Karpas-422 (cell line): ENCODE measurements at regions not wholly inside any gene's neighbourhood (a gene's known extent, or its start where the extent isn't known, plus 50 kb on each side); places are given as distances from the start of the nearest gene placed in this dataset.
A peak's percentile ranks its signal among the peaks of the same experiment; 100 is the strongest.

Source experiments
- DNase-seq: peaks from one replicate; pipeline ENCODE4 v3.0.0-alpha.2; 2015
- H2AFZ ChIP-seq: fragments of 200-600 bp; sonication (generic); 2 replicates; pipeline ENCODE4 v1.6.1; 2014; ENCODE audit warnings: antibody characterized with exemption, low read length, mixed read lengths
- H3K27ac ChIP-seq: fragments of 200-600 bp; sonication (generic); 2 replicates; pipeline ENCODE4 v1.5.1; 2014; ENCODE audit warnings: mild to moderate bottlenecking, low read length, moderate library complexity
- H3K27me3 ChIP-seq: fragments of 200-600 bp; sonication (generic); 2 replicates; pipeline ENCODE4 v1.6.1; 2014; ENCODE audit warnings: low read length, mixed read lengths
- H3K36me3 ChIP-seq: fragments of 200-600 bp; sonication (generic); 2 replicates; pipeline ENCODE4 v1.6.1; 2014; ENCODE audit warnings: low read length, mixed read lengths; ENCODE audit not compliant: insufficient read depth
- H3K4me1 ChIP-seq: fragments of 200-600 bp; sonication (generic); 2 replicates; pipeline ENCODE4 v1.6.1; 2014; ENCODE audit warnings: mild to moderate bottlenecking, low read length, mixed read lengths
- H3K4me2 ChIP-seq: fragments of 200-600 bp; sonication (generic); 2 replicates; pipeline ENCODE4 v1.6.1; 2014; ENCODE audit warnings: low read length, low read depth, mild to moderate bottlenecking; ENCODE audit not compliant: poor library complexity, severe bottlenecking
- H3K4me3 ChIP-seq: fragments of 200-600 bp; sonication (generic); 2 replicates; pipeline ENCODE4 v1.5.1; 2014; ENCODE audit warnings: mild to moderate bottlenecking, antibody characterized with exemption, low read length, mixed read lengths
- H3K79me2 ChIP-seq: fragments of 200-600 bp; sonication (generic); 2 replicates; pipeline ENCODE4 v1.6.1; 2014; ENCODE audit warnings: mild to moderate bottlenecking, low read length, mixed read lengths
- H3K9ac ChIP-seq: fragments of 200-600 bp; sonication (generic); 2 replicates; pipeline ENCODE4 v1.6.0; 2014; ENCODE audit warnings: low read length
- H3K9me2 ChIP-seq: fragments of 200-600 bp; sonication (generic), shearing (Covaris generic); replicated peaks from 2 replicates; pipeline ENCODE4 v1.6.0; 2014; ENCODE audit warnings: mild to moderate bottlenecking, low read length, moderate library complexity; ENCODE audit not compliant: insufficient read depth
- H3K9me3 ChIP-seq: fragments of 300-700, 200-600 bp; sonication (generic); 2 replicates; pipeline ENCODE4 v1.6.1; 2014; ENCODE audit warnings: low read length, mixed read lengths
- H4K20me1 ChIP-seq: fragments of 200-600 bp; sonication (generic); 2 replicates; pipeline ENCODE4 v1.6.1; 2014; ENCODE audit warnings: mild to moderate bottlenecking, antibody characterized with exemption, low read length, low read depth; ENCODE audit not compliant: insufficient read depth

DNA sequence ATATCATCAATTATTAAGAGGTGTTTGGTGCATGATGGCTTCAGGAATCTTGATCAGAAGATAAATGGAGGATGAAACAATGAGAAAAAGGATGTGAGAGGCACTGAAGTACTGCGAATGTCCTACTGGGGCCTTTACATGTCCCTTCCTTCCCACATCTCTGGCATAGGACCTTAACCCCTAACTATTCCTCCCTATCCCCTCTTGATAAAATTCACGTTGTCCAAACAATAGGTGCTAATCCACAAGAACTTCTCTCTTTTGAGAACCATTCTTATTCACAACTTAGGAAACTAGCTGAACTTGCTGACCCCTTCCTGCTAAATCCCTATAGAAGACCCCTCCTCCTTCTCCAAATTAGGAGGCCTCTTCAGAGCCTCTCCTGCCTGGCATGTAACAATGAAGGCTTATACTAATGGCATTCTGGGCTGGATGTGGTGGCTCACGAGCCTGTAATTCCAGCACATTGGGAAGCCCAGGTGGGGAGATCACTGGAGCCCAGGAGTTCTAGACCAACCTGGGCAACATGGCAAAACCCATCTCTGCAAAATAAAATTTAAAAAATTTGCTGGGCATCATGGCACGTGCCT, 276.5 kb upstream of the SMARCA2 start:
- H3K9me2 ChIP-seq: no peaks in the 10 kb centered on the region
- H3K4me2 ChIP-seq: no peak overlapping the region
- no peaks in the 10 kb centered on the region for H3K36me3 ChIP-seq

DNA sequence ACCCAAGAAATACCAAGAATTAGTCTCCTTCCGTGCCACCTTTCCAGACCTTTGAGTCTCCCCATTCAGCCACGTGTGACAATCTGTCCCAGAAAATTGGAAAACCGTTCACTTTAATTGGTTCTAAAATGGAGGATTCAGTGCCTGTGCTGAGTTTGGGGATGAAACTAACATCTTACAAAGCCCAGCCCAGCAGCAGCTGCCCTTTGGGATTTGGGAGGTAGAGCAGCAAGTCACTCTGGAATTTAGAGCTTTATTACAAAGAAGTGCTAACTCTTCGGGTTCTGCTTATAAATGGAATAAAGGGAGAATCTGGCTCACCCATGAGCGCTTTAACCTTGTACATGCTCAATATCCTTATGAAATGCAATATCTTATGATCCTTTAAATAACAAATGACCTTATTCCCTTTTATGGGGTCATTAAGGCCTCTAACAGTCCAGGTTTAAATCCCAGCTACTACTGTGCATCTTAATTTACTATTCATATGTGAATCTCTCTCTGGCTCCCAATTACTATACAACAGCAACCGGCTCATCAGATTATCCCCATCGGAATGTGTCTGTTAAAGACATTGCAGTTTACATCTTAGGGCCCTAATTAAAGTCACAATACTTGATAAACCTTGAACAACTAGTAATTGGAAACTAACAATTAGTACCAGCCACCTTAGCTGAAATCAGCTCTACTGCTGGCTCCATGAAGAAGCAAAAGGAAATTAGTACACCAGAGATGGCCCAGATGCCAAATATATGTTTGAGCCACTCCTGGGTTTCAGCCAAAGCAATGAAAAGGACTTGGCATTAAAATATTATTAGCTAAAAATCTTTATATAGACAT, 271.8 kb upstream of the SMARCA2 start:
- no peak overlapping the region for H3K4me2 ChIP-seq
- H2AFZ ChIP-seq: no peak overlapping the region
- no peaks in the 10 kb centered on the region for H3K9me3 ChIP-seq
- H3K36me3 ChIP-seq: no peaks in the 10 kb centered on the region
- no peak overlapping the region for H3K9ac ChIP-seq
- no peaks in the 10 kb centered on the region for H3K4me1 ChIP-seq
- no peaks in the 10 kb centered on the region; the same call in 1 of the 2 replicates for H3K9me2 ChIP-seq
- no peaks in the 10 kb centered on the region for H3K27me3 ChIP-seq
- no peak for DNase-seq
- no peak overlapping the region for H3K27ac ChIP-seq
- H3K79me2 ChIP-seq: no peaks in the 10 kb centered on the region
- H3K4me3 ChIP-seq: no peak overlapping the region
- no peaks in the 10 kb centered on the region for H4K20me1 ChIP-seq

More for the DNA sequence above, 276.5 kb upstream of the SMARCA2 start:
- H3K79me2 ChIP-seq: no peaks in the 10 kb centered on the region
- H3K27ac ChIP-seq: no peak overlapping the region
- H2AFZ ChIP-seq: no peak overlapping the region
- H3K4me1 ChIP-seq: no peaks in the 10 kb centered on the region
- no peaks in the 10 kb centered on the region for H4K20me1 ChIP-seq
- no peaks in the 10 kb centered on the region for H3K27me3 ChIP-seq
- H3K4me3 ChIP-seq: no peak overlapping the region
- no peak overlapping the region for H3K9ac ChIP-seq
- H3K9me3 ChIP-seq: no peaks in the 10 kb centered on the region
- no peak for DNase-seq

DNA sequence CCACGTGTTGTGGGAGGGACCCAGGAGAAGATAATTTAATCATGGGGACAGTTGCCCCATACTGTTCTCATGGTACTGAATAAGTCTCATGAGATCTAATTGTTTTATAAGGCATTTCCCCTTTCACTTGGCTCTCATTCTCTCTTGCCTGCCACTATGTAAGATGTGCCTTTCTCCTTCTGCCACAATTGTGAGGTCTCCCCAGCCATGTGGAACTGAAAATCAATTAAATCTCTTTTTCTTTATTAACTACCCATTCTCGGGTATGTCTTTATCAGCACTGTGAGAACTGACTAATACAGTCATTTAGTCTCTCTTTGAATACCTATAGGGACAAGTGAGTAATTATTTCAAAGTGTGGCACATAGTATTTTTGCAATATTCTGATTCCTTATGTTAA, 269.2 kb upstream of the SMARCA2 start:
- Histone ChIP-seq H3K9me2 (no peaks in the 10 kb centered on the region; the same call in 1 of the 2 replicates), H3K4me1 (no peaks in the 10 kb centered on the region), H2AFZ (no peak overlapping the region), H3K4me3 (no peak overlapping the region), H3K27me3 (no peaks in the 10 kb centered on the region), H3K9me3 (no peaks in the 10 kb centered on the region), H3K4me2 (no peak overlapping the region), H3K36me3 (no peaks in the 10 kb centered on the region), H3K79me2 (no peaks in the 10 kb centered on the region), H4K20me1 (no peaks in the 10 kb centered on the region), H3K27ac (no peak overlapping the region), H3K9ac (no peak overlapping the region)
- no peak for DNase-seq

DNA sequence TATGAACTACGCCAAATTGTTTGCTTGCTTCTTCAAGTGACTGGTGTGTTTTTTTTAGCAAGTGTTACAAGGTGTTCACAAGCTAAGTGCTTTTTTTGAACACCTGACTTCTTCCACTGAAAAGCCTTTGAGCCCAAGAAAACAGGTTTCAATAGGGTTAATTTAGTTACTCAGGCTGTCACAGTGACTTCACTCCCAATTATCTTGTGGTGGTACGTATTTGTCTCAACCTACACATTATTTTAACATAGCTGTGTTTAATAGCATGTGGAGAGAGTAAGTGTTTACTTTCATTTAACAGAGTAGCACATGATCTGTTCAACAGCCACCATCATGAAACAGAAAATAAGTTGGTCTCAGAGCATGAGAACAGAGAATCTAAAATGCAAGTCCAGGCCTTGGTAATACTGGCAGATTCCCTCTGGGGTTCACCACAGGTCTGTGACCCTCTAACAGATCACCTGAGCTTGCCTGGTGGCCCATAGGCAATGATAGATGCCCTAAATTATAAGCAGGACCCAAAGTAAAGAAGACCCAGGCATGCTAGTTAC, 267.7 kb upstream of the SMARCA2 start:
- Histone ChIP-seq H3K9ac (no peak overlapping the region), H3K27me3 (no peaks in the 10 kb centered on the region), H3K36me3 (no peaks in the 10 kb centered on the region), H2AFZ (no peak overlapping the region), H3K27ac (no peak overlapping the region), H3K79me2 (no peaks in the 10 kb centered on the region), H3K4me2 (no peak overlapping the region), H3K4me1 (no peaks in the 10 kb centered on the region), H4K20me1 (no peaks in the 10 kb centered on the region), H3K9me2 (no peaks in the 10 kb centered on the region; the same call in 1 of the 2 replicates), H3K4me3 (no peak overlapping the region), H3K9me3 (no peaks in the 10 kb centered on the region)
- no peak for DNase-seq

DNA sequence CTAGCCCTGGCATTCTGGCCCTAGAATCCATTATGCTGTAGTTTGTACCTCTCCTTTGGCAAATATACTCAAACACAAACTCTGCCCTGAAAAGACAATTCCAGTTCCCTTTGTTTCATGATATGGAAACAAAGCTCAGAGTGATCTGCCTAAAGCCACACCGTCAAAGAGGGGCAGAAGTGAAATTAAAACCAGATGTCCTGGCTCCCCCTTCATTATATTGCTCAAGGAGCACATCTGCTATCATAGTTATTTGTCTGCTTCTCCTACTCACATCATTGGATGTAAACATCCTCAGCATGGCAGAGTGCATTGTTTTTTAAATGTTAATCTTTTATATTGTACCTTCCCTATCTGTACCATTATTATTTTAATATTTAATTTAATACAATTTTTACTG, 266.7 kb upstream of the SMARCA2 start:
- H3K4me2 ChIP-seq: no peak overlapping the region
- H3K36me3 ChIP-seq: no peaks in the 10 kb centered on the region
- H3K27me3 ChIP-seq: no peaks in the 10 kb centered on the region
- no peak overlapping the region for H3K27ac ChIP-seq
- H3K79me2 ChIP-seq: no peaks in the 10 kb centered on the region
- H3K9me3 ChIP-seq: no peaks in the 10 kb centered on the region
- no peak for DNase-seq
- H3K9ac ChIP-seq: no peak overlapping the region
- H2AFZ ChIP-seq: no peak overlapping the region
- no peaks in the 10 kb centered on the region; the same call in 1 of the 2 replicates for H3K9me2 ChIP-seq
- no peaks in the 10 kb centered on the region for H3K4me1 ChIP-seq
- no peak overlapping the region for H3K4me3 ChIP-seq
- H4K20me1 ChIP-seq: no peaks in the 10 kb centered on the region

DNA sequence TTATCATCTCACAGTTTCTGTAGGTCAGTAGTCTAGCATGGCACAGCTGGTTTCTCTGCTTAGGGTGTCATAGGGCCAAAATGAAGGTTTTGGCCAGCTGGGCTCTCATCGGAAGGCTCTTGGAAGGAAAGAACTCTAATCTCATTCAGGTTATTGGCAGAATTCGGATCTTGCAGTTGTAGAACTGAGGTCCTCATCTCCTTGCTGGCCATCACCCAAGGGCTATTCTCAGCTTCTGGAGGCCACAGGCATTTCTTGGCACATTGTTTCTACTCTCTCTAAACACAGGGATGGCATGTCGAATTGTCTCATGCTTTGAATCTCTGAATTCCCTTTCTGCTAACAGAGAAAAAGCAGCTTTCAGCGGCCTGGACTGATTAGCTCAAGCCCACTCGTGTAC, 258.0 kb upstream of the SMARCA2 start:
- Histone ChIP-seq H3K4me2 (no peak overlapping the region), H3K9ac (no peak overlapping the region), H2AFZ (no peak overlapping the region), H3K27me3 (no peaks in the 10 kb centered on the region), H3K9me2 (no peaks in the 10 kb centered on the region), H3K27ac (no peak overlapping the region), H3K4me1 (peaks cover 7% of the 10 kb centered on the region), H3K4me3 (no peak overlapping the region), H3K36me3 (no peaks in the 10 kb centered on the region), H3K79me2 (no peaks in the 10 kb centered on the region), H3K9me3 (no peaks in the 10 kb centered on the region; the same call in 1 of the 2 replicates), H4K20me1 (no peaks in the 10 kb centered on the region)
- no peak for DNase-seq

DNA sequence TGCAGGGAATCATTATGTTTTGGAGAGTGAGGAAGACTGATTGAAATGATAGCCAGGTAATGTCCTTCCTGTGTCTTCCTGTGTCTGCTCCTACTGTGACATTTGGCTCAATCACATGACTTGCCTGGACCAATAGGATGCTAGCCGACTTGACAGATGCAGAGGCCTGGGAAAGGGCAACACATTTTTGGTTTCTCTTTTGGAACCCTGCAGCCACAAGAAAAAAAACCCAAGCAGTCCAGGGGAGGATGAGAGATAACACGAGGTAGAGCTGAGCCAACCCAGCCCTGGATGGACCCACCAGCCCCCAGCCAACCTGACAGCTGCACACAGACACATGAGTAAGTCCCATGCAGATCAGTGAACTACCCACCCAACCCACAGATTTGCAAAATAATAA, 256.1 kb upstream of the SMARCA2 start:
- peak overlapping the region; percentile 73; the same call in 1 of the 2 replicates for H2AFZ ChIP-seq
- no peak overlapping the region for H3K4me2 ChIP-seq
- 0 out of 2 replicates have a peak overlapping the region, but pooled peaks have one; percentile 16 for H3K9ac ChIP-seq
- H3K4me3 ChIP-seq: peak overlapping the region; percentile 23; the same call in 1 of the 2 replicates
- no peaks in the 10 kb centered on the region for H3K36me3 ChIP-seq
- no peaks in the 10 kb centered on the region for H3K79me2 ChIP-seq
- no peak overlapping the region for H3K27ac ChIP-seq
- H3K27me3 ChIP-seq: no peaks in the 10 kb centered on the region
- H3K9me3 ChIP-seq: no peaks in the 10 kb centered on the region; the same call in 1 of the 2 replicates
- peak; percentile 59 for DNase-seq
- no peaks in the 10 kb centered on the region for H4K20me1 ChIP-seq
- H3K4me1 ChIP-seq: peaks cover 7% of the 10 kb centered on the region
- H3K9me2 ChIP-seq: no peaks in the 10 kb centered on the region

DNA sequence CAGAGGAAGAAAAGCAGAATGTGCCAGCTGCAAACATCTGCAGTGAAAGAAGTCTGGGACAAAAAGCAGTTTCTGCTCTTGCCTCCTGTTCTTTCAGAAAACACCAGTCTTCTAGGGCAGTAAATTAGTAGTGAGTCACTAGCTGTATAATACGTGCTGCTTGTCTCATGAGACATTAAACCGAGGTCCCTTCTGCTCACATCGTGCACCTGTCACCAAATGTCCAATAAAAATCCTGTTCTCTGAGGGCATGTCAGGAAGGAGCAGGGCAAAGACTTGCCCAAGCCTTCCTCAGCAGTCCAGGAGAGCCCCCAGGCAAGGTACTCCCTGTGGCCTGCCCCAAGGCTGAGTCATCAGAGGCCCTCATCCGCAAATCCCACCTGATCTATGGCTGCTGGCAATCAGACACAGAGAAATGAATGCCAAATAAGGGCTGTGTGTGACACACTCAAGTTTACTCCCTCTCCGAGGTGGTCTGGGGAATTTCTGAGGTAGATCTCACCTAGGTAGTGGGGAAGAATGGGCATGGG, 255.3 kb upstream of the SMARCA2 start:
- H3K36me3 ChIP-seq: no peaks in the 10 kb centered on the region
- DNase-seq: no peak
- no peak overlapping the region for H3K9ac ChIP-seq
- no peak overlapping the region for H2AFZ ChIP-seq
- no peak overlapping the region for H3K4me2 ChIP-seq
- no peak overlapping the region for H3K27ac ChIP-seq
- no peaks in the 10 kb centered on the region for H4K20me1 ChIP-seq
- peaks cover 7% of the 10 kb centered on the region for H3K4me1 ChIP-seq
- no peaks in the 10 kb centered on the region for H3K27me3 ChIP-seq
- H3K4me3 ChIP-seq: no peak overlapping the region
- no peaks in the 10 kb centered on the region; the same call in 1 of the 2 replicates for H3K9me3 ChIP-seq
- H3K79me2 ChIP-seq: no peaks in the 10 kb centered on the region
- no peaks in the 10 kb centered on the region for H3K9me2 ChIP-seq
